Uterus (tissue), 2 donors: ENCODE measurements at regions not wholly inside any gene's neighbourhood (a gene's known extent, or its start where the extent isn't known, plus 50 kb on each side); places are given as distances from the start of the nearest gene placed in this dataset.

Experiments used
- POLR2A ChIP-seq, 2 donors: fragments of 450-650 bp; IDR thresholded peaks; one replicate each; pipeline ENCODE4 v1.6.1; 2016; ENCODE audit warnings: antibody characterized with exemption in 2 of 2, mild to moderate bottlenecking in 1 of 2, moderate library complexity in 1 of 2
- TF ChIP-seq, protein P1 (sequence below), 4 experiments: fragments of 200-600 bp in 2 of 4; fragments of 450-650 bp in 2 of 4; sonication (generic) in 2 of 4; IDR thresholded peaks; one replicate each; pipeline ENCODE4 v1.5.1; 2016 to 2019; ENCODE audit warnings: antibody characterized with exemption in 4 of 4, mild to moderate bottlenecking in 2 of 4, moderate library complexity in 1 of 4

DNA sequence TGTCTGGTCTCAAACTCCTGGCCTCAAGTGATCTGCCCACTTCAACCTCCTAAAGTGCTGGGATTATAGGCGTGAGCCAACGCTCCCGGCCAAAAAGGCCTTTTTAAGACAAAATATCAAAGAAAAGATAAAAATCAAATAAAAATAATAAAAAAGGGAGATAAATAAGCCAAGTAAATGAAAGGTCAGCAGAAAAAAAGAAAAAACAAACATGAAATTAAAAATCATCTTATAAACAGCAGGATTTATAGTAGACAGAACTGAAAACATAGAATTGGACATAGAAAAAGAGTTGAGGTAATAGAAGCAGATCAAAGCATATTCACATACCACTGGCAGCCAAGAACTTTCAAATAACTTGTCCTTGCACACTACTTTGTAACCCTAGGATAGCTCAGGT is 983.4 kb downstream of the ROBO2 start:
- TF ChIP-seq, protein P1, sequence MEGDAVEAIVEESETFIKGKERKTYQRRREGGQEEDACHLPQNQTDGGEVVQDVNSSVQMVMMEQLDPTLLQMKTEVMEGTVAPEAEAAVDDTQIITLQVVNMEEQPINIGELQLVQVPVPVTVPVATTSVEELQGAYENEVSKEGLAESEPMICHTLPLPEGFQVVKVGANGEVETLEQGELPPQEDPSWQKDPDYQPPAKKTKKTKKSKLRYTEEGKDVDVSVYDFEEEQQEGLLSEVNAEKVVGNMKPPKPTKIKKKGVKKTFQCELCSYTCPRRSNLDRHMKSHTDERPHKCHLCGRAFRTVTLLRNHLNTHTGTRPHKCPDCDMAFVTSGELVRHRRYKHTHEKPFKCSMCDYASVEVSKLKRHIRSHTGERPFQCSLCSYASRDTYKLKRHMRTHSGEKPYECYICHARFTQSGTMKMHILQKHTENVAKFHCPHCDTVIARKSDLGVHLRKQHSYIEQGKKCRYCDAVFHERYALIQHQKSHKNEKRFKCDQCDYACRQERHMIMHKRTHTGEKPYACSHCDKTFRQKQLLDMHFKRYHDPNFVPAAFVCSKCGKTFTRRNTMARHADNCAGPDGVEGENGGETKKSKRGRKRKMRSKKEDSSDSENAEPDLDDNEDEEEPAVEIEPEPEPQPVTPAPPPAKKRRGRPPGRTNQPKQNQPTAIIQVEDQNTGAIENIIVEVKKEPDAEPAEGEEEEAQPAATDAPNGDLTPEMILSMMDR (IDR thresholded peaks at IDR 0.05): no peak
- no peak for TF ChIP-seq POLR2A (IDR thresholded peaks at IDR 0.05)
